Stimulated activated CD8-positive, alpha-beta memory T cell treated with anti-CD3 and anti-CD28 coated beads, Interleukin-7, amount 100 ng/mL, for 48 hours (primary cell): ENCODE measurements at regions not wholly inside any gene's neighbourhood (a gene's known extent, or its start where the extent isn't known, plus 50 kb on each side); places are given as distances from the start of the nearest gene placed in this dataset.

Source experiments
- DNase-seq, 2 donors: peaks; one replicate each; pipeline ENCODE4 v3.0.0-alpha.2; 2020; ENCODE audit warnings: low read depth in 1 of 2; ENCODE audit errors: extremely low read depth in 1 of 2

- no peak for DNase-seq
Measured at GRCh38 chr20:50416269-50417022, 93.7 kb upstream of the PTPN1 start.

- DNase-seq = no peak
Measured at GRCh38 chr20:50417023-50417329, 93.2 kb upstream of the PTPN1 start.

GRCh38 chr20:50417484-50418235 is 92.5 kb upstream of the PTPN1 start:
- no peak for DNase-seq

- no peak for DNase-seq
Measured at GRCh38 chr20:50418890-50419642, 91.1 kb upstream of the PTPN1 start.

GRCh38 chr20:50420380-50420779 is 89.8 kb upstream of the PTPN1 start:
- DNase-seq = no peak

GRCh38 chr20:50421356-50422340 is 88.5 kb upstream of the PTPN1 start:
- DNase-seq = no peak

GRCh38 chr20:50423758-50424157 is 86.4 kb upstream of the PTPN1 start:
- no peak for DNase-seq

GRCh38 chr20:50425076-50425475 is 85.1 kb upstream of the PTPN1 start:
- DNase-seq = no peak

GRCh38 chr20:50426866-50427718 is 83.1 kb upstream of the PTPN1 start:
- no peak for DNase-seq

GRCh38 chr20:50427719-50428083 is 82.5 kb upstream of the PTPN1 start:
- DNase-seq = no peak

- DNase-seq = no peak
Measured at GRCh38 chr20:50428097-50428828, 81.9 kb upstream of the PTPN1 start.

GRCh38 chr20:50429412-50429811 is 80.8 kb upstream of the PTPN1 start:
- no peak for DNase-seq

- DNase-seq = no peak
Measured at GRCh38 chr20:50431066-50431450, 79.1 kb upstream of the PTPN1 start.

GRCh38 chr20:50433001-50433761 is 77.0 kb upstream of the PTPN1 start:
- no peak for DNase-seq

- no peak for DNase-seq
Measured at GRCh38 chr20:50434321-50434652, 75.9 kb upstream of the PTPN1 start.

GRCh38 chr20:50434653-50435396 is 75.4 kb upstream of the PTPN1 start:
- DNase-seq = no peak

GRCh38 chr20:50435397-50436051 is 74.7 kb upstream of the PTPN1 start:
- no peak for DNase-seq
